Fibroblast of lung (primary cell): ENCODE measurements at regions not wholly inside any gene's neighbourhood (a gene's known extent, or its start where the extent isn't known, plus 50 kb on each side); places are given as distances from the start of the nearest gene placed in this dataset.

Experiments
- DNase-seq, 2 donors: peaks; one replicate each; pipeline versions ENCODE4 v3.0.0 to v3.0.0-alpha.2; 2010; ENCODE audit warnings: low read depth in 2 of 2
- H2AFZ ChIP-seq: 2 replicates; pipeline ENCODE4 v1.5.1; 2012; ENCODE audit warnings: low read length, control low read depth, inconsistent platforms
- H3K27ac ChIP-seq: 2 replicates; pipeline ENCODE4 v1.5.1; 2011; ENCODE audit warnings: low read length, control low read depth; ENCODE audit not compliant: insufficient read depth
- H3K27me3 ChIP-seq: 2 replicates; pipeline ENCODE4 v1.5.1; 2011; ENCODE audit warnings: mild to moderate bottlenecking, low read length; ENCODE audit not compliant: control insufficient read depth, insufficient read depth
- H3K36me3 ChIP-seq: 2 replicates; pipeline ENCODE4 v1.5.1; 2011; ENCODE audit warnings: low read length; ENCODE audit not compliant: control insufficient read depth, insufficient read depth
- H3K4me1 ChIP-seq: 2 replicates; pipeline ENCODE4 v1.5.1; 2011; ENCODE audit warnings: low read length; ENCODE audit not compliant: control insufficient read depth, insufficient read depth; ENCODE audit errors: extremely low read depth
- H3K4me2 ChIP-seq: 2 replicates; pipeline ENCODE4 v1.5.1; 2011; ENCODE audit warnings: low read length, control low read depth; ENCODE audit not compliant: insufficient read depth; ENCODE audit errors: extremely low read depth
- H3K4me3 ChIP-seq, 4 experiments: fragments of 200-600 bp in 1 of 4; sonication (generic) in 1 of 4; replicated peaks in 1 of 4; 2 replicates each; pipeline ENCODE4 v1.5.1; 2011 to 2016; ENCODE audit warnings: low read length in 4 of 4, low read depth in 3 of 4, mild to moderate bottlenecking in 3 of 4, control low read depth in 2 of 4, inconsistent platforms in 1 of 4, mixed read lengths in 1 of 4; ENCODE audit not compliant: insufficient read depth in 1 of 4; ENCODE audit errors: control extremely low read depth in 1 of 4
- H3K79me2 ChIP-seq: 2 replicates; pipeline ENCODE4 v1.5.1; 2012; ENCODE audit warnings: mild to moderate bottlenecking, low read length, inconsistent platforms; ENCODE audit not compliant: control insufficient read depth, insufficient read depth
- H3K9ac ChIP-seq: 2 replicates; pipeline ENCODE4 v1.5.1; 2011; ENCODE audit warnings: mild to moderate bottlenecking, low read length, control low read depth; ENCODE audit not compliant: insufficient read depth
- H3K9me3 ChIP-seq: 2 replicates; pipeline ENCODE4 v1.5.1; 2012; ENCODE audit warnings: low read depth, low read length; ENCODE audit not compliant: control insufficient read depth, insufficient read depth
- H4K20me1 ChIP-seq: 2 replicates; pipeline ENCODE4 v1.5.1; 2011; ENCODE audit warnings: low read length; ENCODE audit not compliant: control insufficient read depth, insufficient read depth; ENCODE audit errors: extremely low read depth
- EZH2 ChIP-seq: IDR thresholded peaks from 2 replicates; pipeline ENCODE4 v1.5.1; 2012; ENCODE audit warnings: low read length, control low read depth, mild to moderate bottlenecking; ENCODE audit errors: missing control alignments
- TF ChIP-seq, protein P1 (sequence below), 2 donors: IDR thresholded peaks in 1 of 2; conservative IDR thresholded peaks in 1 of 2; 1 replicate in 1 of 2; 2 replicates in 1 of 2; pipeline ENCODE4 v1.5.1; 2011 to 2012; ENCODE audit warnings: low read length in 2 of 2, control low read depth in 1 of 2, inconsistent platforms in 1 of 2, low read depth in 1 of 2, mild to moderate bottlenecking in 1 of 2

DNA sequence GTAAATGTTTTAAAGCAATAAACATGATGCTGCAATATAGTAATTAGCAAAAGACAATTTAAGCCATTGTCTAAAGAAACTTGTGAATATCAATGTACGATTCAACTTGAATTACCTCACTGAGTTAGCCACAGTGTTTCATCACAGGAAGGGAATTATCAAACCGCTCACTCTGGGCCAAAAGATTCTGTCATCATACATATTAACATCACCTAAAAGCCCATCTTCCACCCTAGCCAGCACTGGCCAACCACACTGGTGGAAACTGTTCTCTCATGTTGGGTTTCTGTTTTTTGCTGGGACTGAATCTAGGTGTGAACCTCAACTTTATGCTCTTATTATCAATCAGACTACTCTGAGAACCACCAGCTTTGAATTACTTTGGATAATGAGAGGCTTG is 497.7 kb upstream of the THBS1 start:
- Histone ChIP-seq H3K4me1 (peaks cover 8% of the 10 kb centered on the region), H3K4me3 (no peak overlapping the region), H3K9ac (no peak overlapping the region), H4K20me1 (no peaks in the 10 kb centered on the region), H3K9me3 (no peaks in the 10 kb centered on the region), H3K27me3 (no peaks in the 10 kb centered on the region), H3K27ac (no peak overlapping the region), H2AFZ (no peak overlapping the region), H3K36me3 (no peaks in the 10 kb centered on the region), H3K4me2 (no peak overlapping the region), H3K79me2 (no peaks in the 10 kb centered on the region)
- TF ChIP-seq, protein P1, sequence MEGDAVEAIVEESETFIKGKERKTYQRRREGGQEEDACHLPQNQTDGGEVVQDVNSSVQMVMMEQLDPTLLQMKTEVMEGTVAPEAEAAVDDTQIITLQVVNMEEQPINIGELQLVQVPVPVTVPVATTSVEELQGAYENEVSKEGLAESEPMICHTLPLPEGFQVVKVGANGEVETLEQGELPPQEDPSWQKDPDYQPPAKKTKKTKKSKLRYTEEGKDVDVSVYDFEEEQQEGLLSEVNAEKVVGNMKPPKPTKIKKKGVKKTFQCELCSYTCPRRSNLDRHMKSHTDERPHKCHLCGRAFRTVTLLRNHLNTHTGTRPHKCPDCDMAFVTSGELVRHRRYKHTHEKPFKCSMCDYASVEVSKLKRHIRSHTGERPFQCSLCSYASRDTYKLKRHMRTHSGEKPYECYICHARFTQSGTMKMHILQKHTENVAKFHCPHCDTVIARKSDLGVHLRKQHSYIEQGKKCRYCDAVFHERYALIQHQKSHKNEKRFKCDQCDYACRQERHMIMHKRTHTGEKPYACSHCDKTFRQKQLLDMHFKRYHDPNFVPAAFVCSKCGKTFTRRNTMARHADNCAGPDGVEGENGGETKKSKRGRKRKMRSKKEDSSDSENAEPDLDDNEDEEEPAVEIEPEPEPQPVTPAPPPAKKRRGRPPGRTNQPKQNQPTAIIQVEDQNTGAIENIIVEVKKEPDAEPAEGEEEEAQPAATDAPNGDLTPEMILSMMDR (conservative IDR thresholded peaks at IDR 0.05 in 1 of 2, IDR thresholded peaks at IDR 0.05 in 1 of 2; ENCODE audit: low read depth in 1 of 2, low read length in 2 of 2), result no peak
- TF ChIP-seq EZH2, result no peak
- peak in 1 of 2 donors; percentile 82 for DNase-seq

DNA sequence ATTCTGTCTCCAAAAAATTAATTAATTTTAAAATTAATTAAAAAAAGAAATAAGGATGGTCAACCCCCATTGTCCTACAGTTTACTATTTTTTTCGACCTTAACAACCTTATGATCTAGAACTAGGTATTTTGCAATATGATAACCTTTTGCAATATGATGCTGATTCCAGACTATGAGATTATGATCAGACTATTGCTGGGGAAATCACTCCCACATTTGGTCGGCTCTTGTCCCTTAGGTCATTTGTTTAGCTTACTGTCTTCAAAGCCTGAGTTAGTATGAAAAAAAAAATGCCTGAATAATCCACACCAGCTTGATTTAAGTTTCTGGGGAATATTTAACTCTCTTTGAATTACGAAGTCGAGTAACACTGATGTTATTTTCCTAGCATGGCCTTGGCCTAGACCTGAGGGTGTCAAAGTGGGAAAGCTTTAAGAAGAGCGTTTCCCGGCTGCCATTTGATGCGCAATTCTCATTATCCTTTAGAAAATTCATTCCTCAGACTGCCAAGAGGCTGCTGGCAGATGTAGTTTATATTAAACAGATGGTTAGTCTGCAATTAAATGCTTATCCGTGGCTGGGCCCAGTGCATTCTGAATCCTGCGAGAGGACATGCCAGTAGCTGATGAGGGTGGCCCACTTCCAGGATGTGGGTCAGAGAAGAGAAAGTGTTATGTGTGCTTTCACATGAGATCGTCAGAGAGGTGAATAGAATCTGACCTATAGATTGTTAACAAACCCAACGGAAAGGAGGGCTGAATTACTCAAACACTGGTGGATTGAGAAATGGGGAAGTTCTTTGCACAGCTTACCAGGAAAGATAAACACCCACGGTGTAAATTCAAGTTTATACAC is 496.0 kb upstream of the THBS1 start:
- Histone ChIP-seq H3K79me2 (no peaks in the 10 kb centered on the region), H3K36me3 (no peaks in the 10 kb centered on the region), H3K27ac (peak overlapping the region; percentile 65), H3K9me3 (no peaks in the 10 kb centered on the region), H4K20me1 (no peaks in the 10 kb centered on the region), H3K4me1 (peaks cover 3% of the 10 kb centered on the region), H2AFZ (peak overlapping the region; percentile 43), H3K27me3 (no peaks in the 10 kb centered on the region), H3K4me2 (peak overlapping the region; percentile 54), H3K4me3 (no peak overlapping the region), H3K9ac (peak overlapping the region; percentile 13)
- peak; percentile 91 to 92 for DNase-seq
- TF ChIP-seq EZH2, result no peak
- TF ChIP-seq, protein P1 (conservative IDR thresholded peaks at IDR 0.05 in 1 of 2, IDR thresholded peaks at IDR 0.05 in 1 of 2; ENCODE audit: low read depth in 1 of 2, low read length in 2 of 2), result no peak

DNA sequence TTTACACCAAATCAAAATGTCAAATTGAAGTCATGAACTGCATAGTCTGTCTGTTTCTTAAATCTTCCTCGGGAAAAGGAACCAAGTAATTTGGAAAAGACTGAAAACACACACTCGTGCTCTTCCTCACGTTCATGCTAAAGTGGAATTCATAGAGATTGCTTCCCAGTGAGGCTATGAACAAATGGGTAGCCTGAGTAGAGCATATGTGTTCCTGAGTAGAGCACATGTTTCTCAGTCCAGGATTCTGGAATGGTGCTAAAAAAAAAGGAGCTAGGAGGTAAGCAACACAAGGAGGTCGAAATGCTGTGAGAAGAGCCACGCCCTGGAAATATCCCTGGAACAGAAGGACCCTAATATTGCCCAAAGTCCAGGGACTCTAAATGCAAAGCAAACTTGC is 494.2 kb upstream of the THBS1 start:
- Histone ChIP-seq H3K9me3 (no peaks in the 10 kb centered on the region), H3K4me1 (peaks cover 3% of the 10 kb centered on the region), H3K9ac (no peak overlapping the region), H3K4me3 (no peak overlapping the region), H3K4me2 (no peak overlapping the region), H2AFZ (no peak overlapping the region), H3K27ac (no peak overlapping the region), H4K20me1 (no peaks in the 10 kb centered on the region), H3K79me2 (no peaks in the 10 kb centered on the region), H3K27me3 (no peaks in the 10 kb centered on the region), H3K36me3 (no peaks in the 10 kb centered on the region)
- DNase-seq, result no peak
- TF ChIP-seq, protein P1 (conservative IDR thresholded peaks at IDR 0.05 in 1 of 2, IDR thresholded peaks at IDR 0.05 in 1 of 2; ENCODE audit: low read depth in 1 of 2, low read length in 2 of 2), result no peak
- no peak for TF ChIP-seq EZH2
